ENCODE measurements at regions not wholly inside any gene's neighbourhood (a gene's known extent, or its start where the extent isn't known, plus 50 kb on each side); places are given as distances from the start of the nearest gene placed in this dataset.

GRCh38 chr5:63408984-63409383, 553.3 kb downstream of the HTR1A start:
- H3K4me3 ChIP-seq (ENCODE audit: low read depth, low read length, poor library complexity, severe bottlenecking), result no peak overlapping the region
- no peak overlapping the region for H3K27ac ChIP-seq (ENCODE audit: low read depth, low read length, poor library complexity, severe bottlenecking)
- H2AFZ ChIP-seq (ENCODE audit: low read length), result no peak overlapping the region
- no peaks in the 10 kb centered on the region for H3K4me1 ChIP-seq (ENCODE audit: insufficient read depth, low read length, severe bottlenecking)
- no peak overlapping the region for H3K4me2 ChIP-seq (ENCODE audit: low read length)
- H3K79me2 ChIP-seq (ENCODE audit: insufficient read depth, low read length), result no peaks in the 10 kb centered on the region
- no peaks in the 10 kb centered on the region for H3K9me3 ChIP-seq (ENCODE audit: low read length)
- TF ChIP-seq CTCF (IDR thresholded peaks at IDR 0.05; ENCODE audit: low read length), result no peak
- TF ChIP-seq EZH2 (IDR thresholded peaks at IDR 0.05; ENCODE audit: borderline replicate concordance, low read length), result no peak
- no peaks in the 10 kb centered on the region for H3K9me2 ChIP-seq (ENCODE audit: low read depth, low read length)
- H3K27me3 ChIP-seq (ENCODE audit: insufficient read depth, low read length), result no peaks in the 10 kb centered on the region
- H3K9ac ChIP-seq (ENCODE audit: low read length), result no peak overlapping the region
- H3K36me3 ChIP-seq (ENCODE audit: insufficient read depth, low read length), result no peaks in the 10 kb centered on the region
- no peaks in the 10 kb centered on the region for H3F3A ChIP-seq (ENCODE audit: insufficient read depth, low read length)
- no peaks in the 10 kb centered on the region for H4K20me1 ChIP-seq (ENCODE audit: insufficient read depth, low read length)

GRCh38 chr5:63401436-63402046, 560.7 kb downstream of the HTR1A start:
- Histone ChIP-seq H3K79me2 (ENCODE audit: insufficient read depth, low read length) (no peaks in the 10 kb centered on the region), H3K36me3 (ENCODE audit: insufficient read depth, low read length) (no peaks in the 10 kb centered on the region), H3K27me3 (ENCODE audit: insufficient read depth, low read length) (no peaks in the 10 kb centered on the region)

GRCh38 chr5:63400079-63400478, 562.2 kb downstream of the HTR1A start:
- H3K4me1 ChIP-seq (ENCODE audit: insufficient read depth, low read length, severe bottlenecking), result no peaks in the 10 kb centered on the region

More at GRCh38 chr5:63401436-63402046, 560.7 kb downstream of the HTR1A start:
- Histone ChIP-seq H3K4me2 (ENCODE audit: low read length) (no peak overlapping the region), H3K27ac (ENCODE audit: low read depth, low read length, poor library complexity, severe bottlenecking) (no peak overlapping the region), H3K4me3 (ENCODE audit: low read depth, low read length, poor library complexity, severe bottlenecking) (no peak overlapping the region), H3K9me3 (ENCODE audit: low read length) (no peaks in the 10 kb centered on the region), H4K20me1 (ENCODE audit: insufficient read depth, low read length) (no peaks in the 10 kb centered on the region), H3F3A (ENCODE audit: insufficient read depth, low read length) (no peaks in the 10 kb centered on the region), H3K9ac (ENCODE audit: low read length) (no peak overlapping the region; the same call in 1 of the 2 replicates), H3K4me1 (ENCODE audit: insufficient read depth, low read length, severe bottlenecking) (no peaks in the 10 kb centered on the region), H3K9me2 (ENCODE audit: low read depth, low read length) (no peaks in the 10 kb centered on the region), H2AFZ (ENCODE audit: low read length) (no peak overlapping the region)
- no peak for TF ChIP-seq EZH2 (IDR thresholded peaks at IDR 0.05; ENCODE audit: borderline replicate concordance, low read length)
- TF ChIP-seq CTCF (IDR thresholded peaks at IDR 0.05; ENCODE audit: low read length), result peak; percentile 73

More at GRCh38 chr5:63400079-63400478, 562.2 kb downstream of the HTR1A start:
- H3K27ac ChIP-seq (ENCODE audit: low read depth, low read length, poor library complexity, severe bottlenecking), result no peak overlapping the region
- H3K9ac ChIP-seq (ENCODE audit: low read length), result no peak overlapping the region
- no peaks in the 10 kb centered on the region for H3K9me2 ChIP-seq (ENCODE audit: low read depth, low read length)
- no peaks in the 10 kb centered on the region for H3F3A ChIP-seq (ENCODE audit: insufficient read depth, low read length)
- no peaks in the 10 kb centered on the region for H3K79me2 ChIP-seq (ENCODE audit: insufficient read depth, low read length)
- H3K27me3 ChIP-seq (ENCODE audit: insufficient read depth, low read length), result no peaks in the 10 kb centered on the region
- H3K9me3 ChIP-seq (ENCODE audit: low read length), result no peaks in the 10 kb centered on the region
- no peak overlapping the region for H3K4me2 ChIP-seq (ENCODE audit: low read length)
- TF ChIP-seq EZH2 (IDR thresholded peaks at IDR 0.05; ENCODE audit: borderline replicate concordance, low read length) (no peak), CTCF (IDR thresholded peaks at IDR 0.05; ENCODE audit: low read length) (no peak)
- H3K36me3 ChIP-seq (ENCODE audit: insufficient read depth, low read length), result no peaks in the 10 kb centered on the region
- H3K4me3 ChIP-seq (ENCODE audit: low read depth, low read length, poor library complexity, severe bottlenecking), result no peak overlapping the region
- no peak overlapping the region for H2AFZ ChIP-seq (ENCODE audit: low read length)
- H4K20me1 ChIP-seq (ENCODE audit: insufficient read depth, low read length), result no peaks in the 10 kb centered on the region

Data from OCI-LY1 (cell line).